AG09319 (cell line): ENCODE measurements at regions not wholly inside any gene's neighbourhood (a gene's known extent, or its start where the extent isn't known, plus 50 kb on each side); places are given as distances from the start of the nearest gene placed in this dataset.

Experiments used
- DNase-seq: peaks from one replicate; pipeline ENCODE4 v3.0.0-alpha.2; 2010; ENCODE audit warnings: low read depth; ENCODE audit errors: extremely low read depth
- TF ChIP-seq, protein P1 (sequence below): IDR thresholded peaks from 2 replicates; pipeline ENCODE4 v1.5.1; 2011; ENCODE audit warnings: low read depth, mild to moderate bottlenecking, inconsistent platforms, low read length, moderate library complexity

DNA sequence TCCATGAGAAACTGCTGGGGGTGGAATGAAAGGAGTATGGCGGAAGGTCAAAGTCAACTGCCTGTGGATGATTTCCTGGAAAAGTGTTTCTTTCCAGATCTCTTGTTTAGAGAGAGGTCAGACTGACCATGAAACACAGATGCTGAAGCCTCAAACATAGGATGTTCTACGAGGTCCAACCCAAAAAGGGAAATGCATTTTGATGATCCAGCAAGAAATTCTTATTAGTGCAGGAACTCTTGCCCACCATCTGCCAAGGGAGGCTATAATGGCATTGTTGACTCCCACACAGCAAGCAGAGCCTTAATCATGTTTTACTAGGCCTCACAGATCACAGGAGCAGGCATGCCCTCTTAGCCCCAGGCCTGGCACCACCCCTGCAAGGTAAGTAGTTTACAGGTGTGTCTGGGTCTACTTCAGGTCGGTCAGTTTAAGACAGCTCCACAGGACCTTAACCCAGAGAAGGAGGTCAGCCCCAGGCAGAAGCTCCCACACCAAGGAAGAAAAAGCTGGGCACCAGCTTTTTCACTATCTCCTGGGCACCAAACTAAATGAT is 67.6 kb upstream of the CNKSR3 start:
- DNase-seq = no peak
- TF ChIP-seq, protein P1, sequence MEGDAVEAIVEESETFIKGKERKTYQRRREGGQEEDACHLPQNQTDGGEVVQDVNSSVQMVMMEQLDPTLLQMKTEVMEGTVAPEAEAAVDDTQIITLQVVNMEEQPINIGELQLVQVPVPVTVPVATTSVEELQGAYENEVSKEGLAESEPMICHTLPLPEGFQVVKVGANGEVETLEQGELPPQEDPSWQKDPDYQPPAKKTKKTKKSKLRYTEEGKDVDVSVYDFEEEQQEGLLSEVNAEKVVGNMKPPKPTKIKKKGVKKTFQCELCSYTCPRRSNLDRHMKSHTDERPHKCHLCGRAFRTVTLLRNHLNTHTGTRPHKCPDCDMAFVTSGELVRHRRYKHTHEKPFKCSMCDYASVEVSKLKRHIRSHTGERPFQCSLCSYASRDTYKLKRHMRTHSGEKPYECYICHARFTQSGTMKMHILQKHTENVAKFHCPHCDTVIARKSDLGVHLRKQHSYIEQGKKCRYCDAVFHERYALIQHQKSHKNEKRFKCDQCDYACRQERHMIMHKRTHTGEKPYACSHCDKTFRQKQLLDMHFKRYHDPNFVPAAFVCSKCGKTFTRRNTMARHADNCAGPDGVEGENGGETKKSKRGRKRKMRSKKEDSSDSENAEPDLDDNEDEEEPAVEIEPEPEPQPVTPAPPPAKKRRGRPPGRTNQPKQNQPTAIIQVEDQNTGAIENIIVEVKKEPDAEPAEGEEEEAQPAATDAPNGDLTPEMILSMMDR = no peak

DNA sequence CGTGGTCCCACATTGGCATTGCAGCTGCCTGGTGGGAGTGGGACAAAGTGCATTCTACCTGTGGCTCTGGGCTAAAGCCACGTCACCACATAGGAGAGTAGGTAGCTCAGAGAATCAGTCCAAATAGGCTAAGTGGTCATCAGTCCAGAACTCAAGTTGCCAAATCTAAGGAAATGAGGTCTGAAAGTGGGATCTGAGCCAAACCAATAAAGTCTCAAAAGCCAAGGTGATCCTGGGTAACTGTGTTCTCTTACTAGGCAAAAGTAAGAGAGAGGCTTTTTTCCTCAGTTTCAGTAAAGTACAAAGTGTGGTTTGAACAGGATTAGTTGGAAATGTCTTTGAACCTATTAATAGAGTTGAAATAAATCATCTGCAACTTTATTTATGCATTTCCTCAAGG is 68.6 kb upstream of the CNKSR3 start:
- TF ChIP-seq, protein P1 = no peak

DNA sequence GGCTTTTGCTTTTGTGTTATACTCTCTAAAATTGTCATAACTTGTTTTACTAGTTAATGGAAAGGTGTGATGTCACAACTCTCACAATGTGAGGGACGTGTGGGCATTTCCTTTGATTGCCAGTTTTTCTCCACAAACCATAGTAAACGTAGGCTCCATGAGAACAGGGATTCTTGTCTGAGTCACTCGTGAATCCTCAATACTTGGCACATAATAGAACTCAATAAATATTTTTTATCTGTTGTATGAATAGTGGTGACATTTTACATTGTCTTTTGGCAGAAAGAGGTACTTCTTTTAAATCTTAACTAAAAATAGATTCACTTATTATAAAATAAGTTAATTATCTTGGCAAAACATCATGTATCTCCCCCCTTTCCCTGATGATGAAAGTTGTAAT is 69.0 kb upstream of the CNKSR3 start:
- no peak for DNase-seq
- TF ChIP-seq, protein P1 = no peak

More for the DNA sequence above, 68.6 kb upstream of the CNKSR3 start:
- no peak for DNase-seq

DNA sequence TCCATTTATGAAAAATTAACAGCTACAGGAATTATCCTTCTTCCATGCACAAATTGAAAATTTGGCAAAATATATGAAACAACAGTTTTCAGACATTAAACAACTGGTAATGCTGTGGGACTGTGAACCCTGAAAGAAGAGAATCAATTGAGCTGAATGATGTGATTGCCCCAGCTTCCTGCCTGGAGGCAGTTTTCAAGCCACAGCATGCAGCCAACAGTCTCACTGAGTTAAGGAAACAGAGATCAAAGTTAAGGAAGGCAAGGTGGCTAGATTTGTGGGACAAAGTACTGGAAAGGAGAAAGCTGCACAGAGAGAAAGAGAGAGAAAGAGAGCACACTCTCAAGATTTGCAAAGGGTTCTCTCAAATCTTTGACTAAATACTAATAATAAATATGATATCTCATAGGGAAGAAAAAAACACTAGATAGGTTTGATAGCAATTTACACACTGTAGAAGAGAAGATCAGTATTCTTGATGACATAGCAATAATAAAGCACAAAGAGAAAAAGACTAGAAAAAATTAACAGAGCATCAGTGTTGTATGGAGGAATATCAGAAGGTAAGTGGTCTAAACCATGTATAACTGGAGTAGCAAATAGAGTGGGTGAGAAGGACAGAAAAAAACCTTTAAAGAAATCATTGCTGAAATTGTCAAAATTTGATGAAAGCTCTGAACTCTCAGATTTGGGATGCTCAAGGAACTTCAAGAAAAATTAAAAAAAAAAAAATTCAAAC is 70.1 kb upstream of the CNKSR3 start:
- no peak for DNase-seq
- TF ChIP-seq, protein P1 = no peak

DNA sequence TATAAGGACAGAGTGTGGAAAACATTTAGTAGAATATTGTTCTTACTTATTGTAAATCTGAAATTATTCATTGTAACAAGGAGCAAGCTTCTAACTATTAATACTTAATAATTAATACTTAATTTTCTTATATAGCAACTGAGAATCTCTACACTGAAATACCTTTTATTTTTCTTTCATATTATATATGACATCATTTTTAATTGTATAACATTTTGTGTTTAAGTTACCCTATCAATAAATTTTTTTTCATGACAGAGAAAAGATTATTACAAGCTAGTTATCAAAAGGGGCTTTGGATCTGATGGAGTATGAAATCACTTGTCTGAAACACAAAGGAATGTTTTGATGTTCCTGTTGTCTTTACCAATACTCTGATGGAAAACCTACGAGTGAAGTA is 72.2 kb upstream of the CNKSR3 start:
- DNase-seq = no peak
- TF ChIP-seq, protein P1 = no peak

DNA sequence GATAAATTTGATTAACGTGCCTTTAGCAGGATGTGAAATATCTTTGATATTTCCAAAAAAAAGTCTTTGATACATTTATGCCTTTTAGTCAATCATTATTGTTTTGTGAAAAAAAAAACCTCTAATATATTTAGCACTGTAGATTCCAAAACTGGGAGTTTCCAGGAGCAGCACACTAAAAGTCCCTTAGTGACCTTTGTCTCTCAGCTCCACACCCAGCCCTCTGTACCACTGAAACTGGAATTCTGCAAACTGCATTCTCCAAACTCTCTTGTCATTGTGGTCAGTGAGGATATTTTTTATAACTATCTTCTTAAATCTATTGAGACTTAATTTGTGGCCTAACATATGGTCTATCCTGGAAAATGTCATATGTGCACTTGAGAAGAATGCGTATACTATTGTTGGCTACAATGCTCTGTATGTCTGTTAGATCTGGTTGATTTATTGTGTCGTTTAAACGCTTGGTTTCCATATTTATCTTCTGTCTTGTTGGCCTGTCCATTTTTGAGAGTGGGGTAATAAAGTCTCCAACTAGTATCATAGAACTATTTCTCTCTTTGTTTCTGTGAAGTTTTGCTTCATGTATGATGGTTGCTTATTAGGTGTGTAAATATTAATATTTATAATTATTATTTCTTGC is 73.2 kb upstream of the CNKSR3 start:
- TF ChIP-seq, protein P1 = no peak
- no peak for DNase-seq

DNA sequence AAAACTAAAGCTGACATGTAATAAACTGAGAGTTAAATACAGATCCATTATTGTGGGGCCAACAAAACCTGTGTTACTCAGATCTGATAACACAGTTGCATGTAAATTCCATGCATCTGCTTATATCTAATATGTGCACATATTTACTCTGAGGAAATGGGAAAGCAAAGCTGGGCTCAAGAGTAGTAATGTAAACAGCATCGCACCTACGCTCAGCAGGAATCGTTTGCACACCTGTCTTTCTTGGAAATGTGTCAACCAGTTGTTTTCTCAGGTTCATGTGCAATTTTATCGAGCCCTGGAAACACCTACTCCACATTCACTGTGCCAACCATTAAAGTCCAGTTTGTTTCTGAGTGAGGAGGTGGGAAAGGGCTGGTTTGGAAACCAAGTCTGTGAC is 80.3 kb upstream of the CNKSR3 start:
- TF ChIP-seq, protein P1 = no peak
- no peak for DNase-seq
